K562 (cell line): ENCODE measurements at regions not wholly inside any gene's neighbourhood (a gene's known extent, or its start where the extent isn't known, plus 50 kb on each side); places are given as distances from the start of the nearest gene placed in this dataset.

Source experiments
- ELF4 ChIP-seq: fragments of 450-650 bp; formaldehyde crosslinking; IDR thresholded peaks from 2 replicates; pipeline ENCODE4 v1.4.0; 2022; ENCODE audit warnings: missing genetic modification characterization
- HNRNPH1 ChIP-seq: fragments of 200-400 bp; formaldehyde crosslinking; optimal IDR thresholded peaks from 2 replicates; pipeline ENCODE3; 2017; ENCODE audit warnings: low read depth, mild to moderate bottlenecking, low read length, moderate library complexity
- JUND ChIP-seq, 2 experiments: IDR thresholded peaks; 2 replicates in 1 of 2; 3 replicates in 1 of 2; pipeline ENCODE4 v1.6.1; 2011; ENCODE audit warnings: borderline replicate concordance in 2 of 2, low read depth in 2 of 2, low read length in 2 of 2, improper control_type of control experiment in 1 of 2, missing biosample characterization in 1 of 2, missing genetic modification characterization in 1 of 2, missing genetic modification reagents in 1 of 2
- MCM2 ChIP-seq: fragments of 450-650 bp; IDR thresholded peaks from 2 replicates; pipeline ENCODE4 v1.6.1; 2017; ENCODE audit warnings: low read depth, mild to moderate bottlenecking
- NFXL1 ChIP-seq: fragments of 450-650 bp; formaldehyde crosslinking; IDR thresholded peaks from 2 replicates; pipeline ENCODE4 v1.4.0; 2021; ENCODE audit warnings: mild to moderate bottlenecking
- POLR2A ChIP-seq: fragments of 450-650 bp; conservative IDR thresholded peaks from 2 replicates; pipeline ENCODE4 v1.6.1; 2016
- POU5F1 ChIP-seq: fragments of 150-350 bp; IDR thresholded peaks from 2 replicates; pipeline ENCODE4 v1.6.1; 2014; ENCODE audit warnings: borderline replicate concordance, low read length, low read depth, mild to moderate bottlenecking; ENCODE audit not compliant: partially characterized antibody
- SIRT6 ChIP-seq: IDR thresholded peaks from one replicate; pipeline ENCODE4 v1.6.1; 2012; ENCODE audit warnings: low read depth, mild to moderate bottlenecking, control low read depth, inconsistent platforms, low read length, moderate library complexity
- TAF1 ChIP-seq: IDR thresholded peaks from 2 replicates; pipeline ENCODE4 v1.6.1; 2011; ENCODE audit warnings: mild to moderate bottlenecking, low read length, moderate library complexity; ENCODE audit not compliant: insufficient read depth, control insufficient read depth, severe bottlenecking; ENCODE audit errors: extremely low read depth

DNA sequence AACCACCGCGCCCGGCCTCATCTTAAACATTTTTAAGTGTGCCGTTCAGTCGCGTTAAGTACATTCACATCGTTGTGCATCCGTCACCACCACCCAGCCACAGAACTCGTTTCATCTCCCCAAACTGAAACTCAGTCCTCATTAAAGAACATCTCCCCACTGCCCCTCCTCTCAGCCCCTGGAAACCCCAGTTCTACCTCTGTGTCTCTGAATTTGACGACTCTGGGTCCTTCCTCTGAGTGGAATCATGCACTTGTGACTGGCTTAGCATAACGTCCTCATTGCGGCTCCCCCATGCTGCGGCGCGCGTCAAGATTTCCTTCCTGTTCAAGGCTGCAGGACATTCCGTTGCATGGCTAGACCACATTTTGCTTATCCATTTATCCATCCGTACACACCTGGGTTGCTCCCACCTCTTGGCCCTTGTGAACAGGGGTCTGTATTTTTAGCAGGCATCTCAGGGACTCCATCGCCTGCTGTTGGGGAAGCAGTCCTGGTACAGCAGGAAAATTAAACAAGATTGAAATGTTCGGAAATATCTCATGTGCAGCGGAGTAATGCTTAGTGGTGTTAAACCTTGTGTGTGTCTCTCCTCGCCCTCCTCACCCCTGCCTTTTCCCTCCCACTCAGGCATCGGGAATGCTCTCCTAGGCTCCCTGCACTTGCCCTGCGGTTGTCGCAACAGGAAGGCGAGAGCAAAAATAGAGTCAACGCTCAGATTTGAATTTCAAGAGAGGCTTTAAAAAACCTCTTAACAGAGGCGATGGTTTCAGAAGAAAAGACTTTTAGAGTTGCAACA lies 127.9 kb downstream of the PXDC1 start:
- TF ChIP-seq TAF1 (no peak), POLR2A (no peak), ELF4 (CRISPR knock-in tag) (no peak), POU5F1 (no peak), JUND (IDR thresholded peaks at IDR 0.05; ENCODE audit: borderline replicate concordance, low read depth, low read length) (no peak), JUND (tag; IDR thresholded peaks at IDR 0.05; ENCODE audit: borderline replicate concordance, low read depth, low read length) (no peak), HNRNPH1 (no peak), NFXL1 (no peak), MCM2 (no peak), SIRT6 (no peak)
